ENCODE measurements at regions not wholly inside any gene's neighbourhood (a gene's known extent, or its start where the extent isn't known, plus 50 kb on each side); places are given as distances from the start of the nearest gene placed in this dataset.

DNA sequence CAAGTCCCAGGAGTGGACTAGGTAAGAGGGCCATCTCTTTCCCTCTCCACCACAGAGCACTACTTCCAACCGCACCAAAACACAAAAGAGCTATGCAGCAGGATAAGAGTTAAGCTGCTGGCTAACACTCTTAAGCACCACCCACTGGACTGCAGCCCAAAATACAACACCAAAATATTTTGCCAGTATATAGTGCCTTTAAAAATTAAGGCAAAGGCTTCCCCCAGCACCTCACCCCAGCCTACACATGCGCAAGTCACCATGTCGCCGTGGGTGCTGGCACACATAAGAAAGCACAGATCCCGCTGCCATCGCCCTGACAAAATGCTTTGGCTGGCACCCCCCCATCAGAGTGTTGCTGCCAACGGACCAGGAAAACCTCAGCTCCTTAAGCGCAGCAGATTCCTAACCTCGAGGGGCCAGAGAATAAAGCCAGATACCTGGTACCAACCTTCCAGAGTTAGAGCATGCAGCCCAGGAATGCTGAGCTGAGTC is 608.3 kb downstream of the PCDH17 start:
- DNase-seq (ENCODE audit: low spot score): no peak
- Histone ChIP-seq H3K27ac (ENCODE audit: low read depth in 1 of 2, low read length in 2 of 2) (no peak overlapping the region), H3K27me3 (ENCODE audit: control insufficient read depth in 4 of 4, insufficient read depth in 4 of 4, low read length in 3 of 4) (no peaks in the 10 kb centered on the region), H3K9ac (ENCODE audit: low read depth in 1 of 2, low read length in 2 of 2) (no peak overlapping the region), H3K9me3 (ENCODE audit: control insufficient read depth in 4 of 4, low read length in 3 of 4) (peaks cover 0 to 4% (median 0%) of the 10 kb centered on the region in 4 donors), H3K36me3 (ENCODE audit: control insufficient read depth in 4 of 4, insufficient read depth in 3 of 4, low read depth in 1 of 4, low read length in 3 of 4) (no peaks in the 10 kb centered on the region), H3K4me1 (ENCODE audit: control insufficient read depth in 4 of 4, insufficient read depth in 4 of 4, low read length in 3 of 4) (no peaks in the 10 kb centered on the region), H3K4me3 (ENCODE audit: low read depth in 1 of 3, low read length in 3 of 3) (no peak overlapping the region)
- 93% methylated on average over 9 of the region's 9 CpGs for WGBS
- no peak for TF ChIP-seq HNF4A (conservative IDR thresholded peaks at IDR 0.05)
- TF ChIP-seq YY1 (IDR thresholded peaks at IDR 0.05): no peak
- TF ChIP-seq, protein P1, sequence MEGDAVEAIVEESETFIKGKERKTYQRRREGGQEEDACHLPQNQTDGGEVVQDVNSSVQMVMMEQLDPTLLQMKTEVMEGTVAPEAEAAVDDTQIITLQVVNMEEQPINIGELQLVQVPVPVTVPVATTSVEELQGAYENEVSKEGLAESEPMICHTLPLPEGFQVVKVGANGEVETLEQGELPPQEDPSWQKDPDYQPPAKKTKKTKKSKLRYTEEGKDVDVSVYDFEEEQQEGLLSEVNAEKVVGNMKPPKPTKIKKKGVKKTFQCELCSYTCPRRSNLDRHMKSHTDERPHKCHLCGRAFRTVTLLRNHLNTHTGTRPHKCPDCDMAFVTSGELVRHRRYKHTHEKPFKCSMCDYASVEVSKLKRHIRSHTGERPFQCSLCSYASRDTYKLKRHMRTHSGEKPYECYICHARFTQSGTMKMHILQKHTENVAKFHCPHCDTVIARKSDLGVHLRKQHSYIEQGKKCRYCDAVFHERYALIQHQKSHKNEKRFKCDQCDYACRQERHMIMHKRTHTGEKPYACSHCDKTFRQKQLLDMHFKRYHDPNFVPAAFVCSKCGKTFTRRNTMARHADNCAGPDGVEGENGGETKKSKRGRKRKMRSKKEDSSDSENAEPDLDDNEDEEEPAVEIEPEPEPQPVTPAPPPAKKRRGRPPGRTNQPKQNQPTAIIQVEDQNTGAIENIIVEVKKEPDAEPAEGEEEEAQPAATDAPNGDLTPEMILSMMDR (IDR thresholded peaks at IDR 0.05; ENCODE audit: low read depth, low read length, missing input control): no peak
- TF ChIP-seq FOXA2 (IDR thresholded peaks at IDR 0.05): no peak
- TF ChIP-seq, protein P2, sequence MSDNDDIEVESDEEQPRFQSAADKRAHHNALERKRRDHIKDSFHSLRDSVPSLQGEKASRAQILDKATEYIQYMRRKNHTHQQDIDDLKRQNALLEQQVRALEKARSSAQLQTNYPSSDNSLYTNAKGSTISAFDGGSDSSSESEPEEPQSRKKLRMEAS (IDR thresholded peaks at IDR 0.05): no peak
- TF ChIP-seq TAF1 (conservative IDR thresholded peaks at IDR 0.05): no peak
- TF ChIP-seq NR2F2 (IDR thresholded peaks at IDR 0.05): no peak
- TF ChIP-seq SP1 (IDR thresholded peaks at IDR 0.05): no peak
- TF ChIP-seq HNF4G (IDR thresholded peaks at IDR 0.05): no peak
- no peak for TF ChIP-seq GABPA (IDR thresholded peaks at IDR 0.05 in 1 of 2, conservative IDR thresholded peaks at IDR 0.05 in 1 of 2)
- no peak for TF ChIP-seq RAD21 (IDR thresholded peaks at IDR 0.05)
- no peak for TF ChIP-seq RXRA (IDR thresholded peaks at IDR 0.05)
- no peak for TF ChIP-seq REST (IDR thresholded peaks at IDR 0.05)

- no peaks in the 10 kb centered on the region for H3K36me3 ChIP-seq (ENCODE audit: control insufficient read depth in 4 of 4, insufficient read depth in 3 of 4, low read depth in 1 of 4, low read length in 3 of 4)
- peaks cover 0 to 4% (median 0%) of the 10 kb centered on the region in 4 donors for H3K9me3 ChIP-seq (ENCODE audit: control insufficient read depth in 4 of 4, low read length in 3 of 4)
- WGBS: 67% methylated on average over 2 of the region's 2 CpGs
- H3K4me3 ChIP-seq (ENCODE audit: low read depth in 1 of 3, low read length in 3 of 3): no peak overlapping the region
- no peak overlapping the region for H3K27ac ChIP-seq (ENCODE audit: low read depth in 1 of 2, low read length in 2 of 2)
- no peak overlapping the region for H3K9ac ChIP-seq (ENCODE audit: low read depth in 1 of 2, low read length in 2 of 2)
- no peak for DNase-seq (ENCODE audit: low spot score)
- no peaks in the 10 kb centered on the region for H3K27me3 ChIP-seq (ENCODE audit: control insufficient read depth in 4 of 4, insufficient read depth in 4 of 4, low read length in 3 of 4)
- H3K4me1 ChIP-seq (ENCODE audit: control insufficient read depth in 4 of 4, insufficient read depth in 4 of 4, low read length in 3 of 4): no peaks in the 10 kb centered on the region
- TF ChIP-seq NR2F2 (IDR thresholded peaks at IDR 0.05): no peak
- no peak for TF ChIP-seq REST (IDR thresholded peaks at IDR 0.05)
- TF ChIP-seq HNF4A (conservative IDR thresholded peaks at IDR 0.05): no peak
- no peak for TF ChIP-seq SP1 (IDR thresholded peaks at IDR 0.05)
- TF ChIP-seq, protein P2 (IDR thresholded peaks at IDR 0.05): no peak
- no peak for TF ChIP-seq YY1 (IDR thresholded peaks at IDR 0.05)
- TF ChIP-seq JUND (IDR thresholded peaks at IDR 0.05): no peak
- TF ChIP-seq, protein P3, sequence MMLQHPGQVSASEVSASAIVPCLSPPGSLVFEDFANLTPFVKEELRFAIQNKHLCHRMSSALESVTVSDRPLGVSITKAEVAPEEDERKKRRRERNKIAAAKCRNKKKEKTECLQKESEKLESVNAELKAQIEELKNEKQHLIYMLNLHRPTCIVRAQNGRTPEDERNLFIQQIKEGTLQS (IDR thresholded peaks at IDR 0.05): no peak
- no peak for TF ChIP-seq TAF1 (conservative IDR thresholded peaks at IDR 0.05)
- no peak for TF ChIP-seq RXRA (IDR thresholded peaks at IDR 0.05)
- TF ChIP-seq, protein P1 (IDR thresholded peaks at IDR 0.05; ENCODE audit: low read depth, low read length, missing input control): no peak
- no peak for TF ChIP-seq FOXA1 (IDR thresholded peaks at IDR 0.05)
- no peak for TF ChIP-seq GABPA (IDR thresholded peaks at IDR 0.05 in 1 of 2, conservative IDR thresholded peaks at IDR 0.05 in 1 of 2)
- TF ChIP-seq, protein P4, sequence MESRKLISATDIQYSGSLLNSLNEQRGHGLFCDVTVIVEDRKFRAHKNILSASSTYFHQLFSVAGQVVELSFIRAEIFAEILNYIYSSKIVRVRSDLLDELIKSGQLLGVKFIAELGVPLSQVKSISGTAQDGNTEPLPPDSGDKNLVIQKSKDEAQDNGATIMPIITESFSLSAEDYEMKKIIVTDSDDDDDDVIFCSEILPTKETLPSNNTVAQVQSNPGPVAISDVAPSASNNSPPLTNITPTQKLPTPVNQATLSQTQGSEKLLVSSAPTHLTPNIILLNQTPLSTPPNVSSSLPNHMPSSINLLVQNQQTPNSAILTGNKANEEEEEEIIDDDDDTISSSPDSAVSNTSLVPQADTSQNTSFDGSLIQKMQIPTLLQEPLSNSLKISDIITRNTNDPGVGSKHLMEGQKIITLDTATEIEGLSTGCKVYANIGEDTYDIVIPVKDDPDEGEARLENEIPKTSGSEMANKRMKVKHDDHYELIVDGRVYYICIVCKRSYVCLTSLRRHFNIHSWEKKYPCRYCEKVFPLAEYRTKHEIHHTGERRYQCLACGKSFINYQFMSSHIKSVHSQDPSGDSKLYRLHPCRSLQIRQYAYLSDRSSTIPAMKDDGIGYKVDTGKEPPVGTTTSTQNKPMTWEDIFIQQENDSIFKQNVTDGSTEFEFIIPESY (IDR thresholded peaks at IDR 0.05): no peak
- TF ChIP-seq HNF4G (IDR thresholded peaks at IDR 0.05): no peak
Measured at GRCh38 chr13:58247080-58247479, 615.5 kb downstream of the PCDH17 start.
